ENCODE measurements at regions not wholly inside any gene's neighbourhood (a gene's known extent, or its start where the extent isn't known, plus 50 kb on each side); places are given as distances from the start of the nearest gene placed in this dataset.

DNA sequence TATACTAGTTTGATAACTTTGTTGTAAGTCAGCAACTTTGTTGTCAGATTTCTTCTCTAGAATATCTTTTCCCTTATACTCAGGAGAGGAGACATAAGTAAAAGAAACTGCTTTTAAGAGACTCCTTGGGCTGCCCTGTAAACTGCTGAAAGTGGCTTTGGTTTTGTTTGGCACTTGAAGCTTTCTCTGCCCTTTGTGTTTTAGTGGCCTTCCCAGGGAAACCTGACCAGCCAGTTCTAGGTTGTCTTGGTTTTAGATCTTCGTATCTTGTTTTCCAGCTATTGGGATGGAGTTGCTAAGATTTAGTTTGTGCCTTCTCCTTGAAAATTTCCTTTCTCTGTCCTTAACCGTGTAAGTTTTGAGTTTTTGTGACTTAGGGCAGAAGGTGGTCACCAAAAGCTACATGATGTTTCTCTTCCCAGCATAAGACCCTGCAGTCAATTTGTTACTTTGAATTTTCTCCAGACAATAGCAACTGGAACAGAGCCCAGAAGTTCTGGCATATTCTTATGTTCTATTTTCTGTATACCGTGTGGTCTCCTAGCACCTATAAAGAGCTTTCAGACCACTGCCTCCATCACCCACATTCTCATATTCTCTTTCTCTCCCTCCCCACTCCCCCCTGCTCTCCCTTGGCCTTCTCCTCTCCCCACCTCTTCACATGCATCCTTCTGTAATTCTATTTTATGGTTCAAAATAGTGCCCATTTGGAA lies 81.1 kb downstream of the BOLA3 start:
- DNase-seq: no peak

DNA sequence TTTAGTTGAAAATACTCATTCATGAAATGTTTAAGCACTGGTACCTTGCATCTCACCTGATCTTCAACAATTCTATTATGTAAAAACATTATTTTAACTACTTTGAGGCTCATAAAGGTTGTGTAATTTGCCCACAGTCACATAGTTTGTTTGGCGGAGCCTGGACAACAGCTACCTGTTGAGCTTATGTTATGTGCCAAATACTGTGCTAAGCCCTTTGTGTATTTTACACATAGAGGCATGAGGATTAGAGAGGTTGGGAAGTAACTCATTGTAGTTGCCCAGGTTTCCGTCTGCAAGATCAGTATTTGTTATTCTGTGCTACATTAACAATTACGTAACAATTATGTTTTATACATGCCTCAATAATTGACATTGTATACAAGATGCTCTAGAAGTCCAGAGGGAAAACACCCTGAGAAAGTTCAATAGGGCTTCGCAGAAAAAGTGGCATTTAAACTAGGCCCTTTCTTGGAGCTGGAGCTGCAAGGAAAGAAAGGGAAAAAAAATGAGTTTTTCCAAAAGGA lies 80.4 kb downstream of the BOLA3 start:
- no peak for DNase-seq

DNA sequence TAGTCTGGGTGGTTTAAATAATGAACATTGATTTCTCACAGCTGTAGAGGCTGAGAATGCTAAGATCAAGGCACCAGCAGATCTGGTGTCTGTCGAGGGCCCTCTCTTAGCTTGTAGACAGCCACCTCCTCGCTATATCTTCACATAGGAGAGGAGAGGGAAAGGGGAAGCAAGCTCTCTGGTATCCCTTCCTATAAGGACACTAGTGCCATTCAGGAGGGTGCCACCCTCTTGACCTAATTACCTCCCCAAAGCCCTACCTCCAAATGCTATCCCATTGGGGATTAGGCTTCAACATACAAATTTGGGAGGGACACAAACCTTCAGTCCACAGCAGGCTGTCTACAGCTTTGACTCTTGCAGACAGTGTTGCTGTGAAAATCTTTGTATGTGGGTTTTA lies 76.7 kb downstream of the BOLA3 start:
- DNase-seq: no peak

DNA sequence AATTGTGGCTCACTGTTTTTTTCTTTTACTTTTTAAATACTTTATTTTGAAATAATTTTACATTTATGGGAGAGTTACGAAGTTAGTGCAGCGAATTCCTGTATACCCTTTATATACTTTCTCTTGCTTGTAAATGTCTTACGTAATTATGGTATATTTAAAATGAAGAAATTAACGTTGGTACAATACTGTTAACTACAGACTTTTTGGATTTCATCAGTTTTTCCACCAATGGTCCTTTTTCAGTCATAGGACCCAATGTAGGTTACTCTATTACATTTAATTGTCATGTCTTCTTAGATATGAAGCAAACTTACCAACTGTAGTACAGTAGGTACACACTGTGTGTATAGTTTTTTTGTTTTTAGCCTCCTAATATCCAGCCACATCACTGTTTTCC lies 76.3 kb downstream of the BOLA3 start:
- no peak for DNase-seq

DNA sequence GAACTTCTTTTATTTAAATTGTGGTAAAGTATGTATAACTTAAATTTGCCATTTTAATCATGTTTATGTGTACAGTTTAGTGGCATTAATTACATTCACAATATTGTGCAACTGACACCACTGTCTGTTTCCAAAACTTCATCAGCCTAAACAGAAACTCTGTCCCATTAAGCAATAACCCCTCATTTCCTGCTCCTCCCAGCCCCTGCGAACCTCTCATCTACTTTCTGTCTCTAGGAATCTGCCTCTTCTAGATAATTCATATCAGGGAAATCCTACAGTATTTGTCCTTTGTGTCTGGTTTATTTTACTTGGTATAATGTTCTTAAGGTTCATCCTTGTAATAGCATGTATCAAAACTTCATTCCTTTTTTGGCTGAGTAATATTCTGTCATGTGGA lies 75.1 kb downstream of the BOLA3 start:
- no peak for DNase-seq

DNA sequence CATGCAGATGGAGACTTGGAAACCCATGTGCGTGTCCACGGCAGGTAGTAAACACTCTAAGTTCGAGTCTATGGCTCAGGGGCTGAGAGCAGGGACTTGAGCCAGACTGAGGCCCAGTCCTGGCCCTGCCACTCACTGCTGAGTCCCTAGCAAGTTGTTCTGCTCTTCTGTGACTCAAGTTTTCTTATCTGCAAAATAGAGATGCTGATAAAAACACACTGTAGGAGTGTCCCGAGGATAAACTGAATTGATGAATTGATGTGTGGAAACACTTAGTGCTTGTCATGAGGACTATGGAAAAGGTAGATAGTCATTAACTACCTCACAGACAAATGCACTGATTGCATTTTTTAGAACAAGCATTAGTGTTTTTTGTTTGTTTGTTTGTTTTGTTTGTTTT lies 73.2 kb downstream of the BOLA3 start:
- no peak for DNase-seq

DNA sequence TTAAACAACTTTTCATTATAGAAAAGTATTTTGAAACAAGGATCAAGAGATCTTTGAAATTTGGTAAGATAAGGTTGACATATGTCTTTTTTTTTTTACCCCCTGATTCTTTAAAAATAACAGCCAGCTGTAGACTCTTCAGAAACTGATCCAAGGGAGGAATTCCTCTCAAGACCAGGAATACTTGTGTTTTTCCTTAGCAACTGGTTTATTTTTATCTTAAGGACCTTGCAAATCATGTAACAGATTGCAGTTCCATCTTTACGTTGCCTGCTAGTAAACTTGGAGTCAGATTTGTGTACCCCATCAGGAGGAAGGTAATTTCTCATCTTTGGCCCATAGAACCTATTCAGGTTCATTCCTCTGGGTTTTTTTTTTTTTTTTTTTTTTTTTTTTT lies 71.6 kb downstream of the BOLA3 start:
- DNase-seq: no peak

DNA sequence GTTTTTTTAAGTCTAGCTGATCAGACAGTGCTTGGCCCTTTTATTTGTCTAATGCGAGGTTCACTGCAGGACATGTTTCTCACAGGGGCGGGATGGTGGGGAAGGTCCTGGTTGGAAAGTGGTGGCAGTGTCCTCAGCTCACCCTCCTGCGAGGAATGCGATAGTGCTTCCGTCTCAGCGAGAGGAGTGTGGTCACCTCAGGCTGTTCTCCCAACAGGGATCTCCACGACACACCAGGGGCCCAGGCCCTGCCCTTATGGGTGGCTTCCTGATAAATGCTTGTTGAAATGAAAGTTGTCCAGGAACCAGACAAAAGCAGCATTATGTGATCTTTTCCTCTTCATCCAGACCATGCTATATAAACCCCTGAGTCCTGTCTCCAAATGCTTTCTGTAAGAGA lies 70.1 kb downstream of the BOLA3 start:
- no peak for DNase-seq

DNA sequence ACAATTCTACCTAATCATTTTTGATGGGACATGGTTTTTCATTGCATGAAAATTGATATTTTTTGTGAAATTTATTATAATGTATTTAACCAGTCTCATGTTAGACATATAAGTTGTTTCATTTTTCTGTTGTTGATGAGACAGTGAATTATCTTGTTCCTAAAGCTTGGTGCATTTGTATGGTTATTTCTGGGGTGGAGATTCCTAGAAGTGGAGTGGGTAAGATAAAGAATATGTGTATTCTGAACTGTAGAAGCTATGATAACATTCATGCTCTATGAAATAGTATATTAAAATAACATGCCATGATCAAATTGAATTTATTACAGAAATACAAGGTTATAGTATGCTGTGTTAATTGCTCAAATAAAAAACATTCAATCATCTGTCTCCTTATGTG lies 69.2 kb downstream of the BOLA3 start:
- DNase-seq: no peak

DNA sequence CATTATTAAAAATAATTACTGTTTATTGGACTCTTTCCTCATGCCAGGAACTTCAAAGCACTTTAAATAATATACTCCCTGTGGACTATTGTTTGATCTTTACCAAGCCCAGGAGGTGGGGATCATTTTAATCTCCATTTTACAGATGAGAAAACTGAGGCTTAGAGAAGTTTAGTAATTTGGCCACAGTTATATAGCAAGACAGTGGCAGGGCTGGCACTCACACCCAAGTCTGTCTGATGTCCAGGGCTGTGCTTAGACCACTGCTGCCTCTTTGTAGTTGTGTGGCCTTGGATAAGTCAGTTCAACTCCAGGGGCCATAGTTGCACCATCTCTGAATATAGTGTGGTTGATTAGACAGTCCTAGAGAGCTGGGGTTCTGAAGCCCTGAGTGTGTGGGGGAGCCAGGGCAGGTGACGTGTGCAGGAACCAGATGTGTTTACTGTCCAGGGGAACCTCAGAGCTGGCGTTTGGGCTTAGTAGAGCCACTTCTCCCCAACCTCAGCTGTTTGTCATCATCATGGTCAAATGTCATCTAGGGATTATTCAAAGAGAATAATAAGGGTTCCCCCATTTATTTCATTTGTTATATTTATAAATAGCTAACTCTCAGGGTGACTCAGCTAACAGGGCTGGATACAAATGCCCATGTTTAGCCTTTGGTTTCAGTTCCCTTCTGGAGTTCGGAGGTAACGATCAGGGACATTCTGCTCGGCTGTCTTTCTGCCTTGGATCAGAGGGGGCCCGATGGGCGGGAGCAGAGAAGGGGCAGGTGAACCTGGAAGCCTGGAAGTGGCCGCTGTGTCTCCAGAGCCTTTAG lies 68.0 kb downstream of the BOLA3 start:
- no peak for DNase-seq

DNA sequence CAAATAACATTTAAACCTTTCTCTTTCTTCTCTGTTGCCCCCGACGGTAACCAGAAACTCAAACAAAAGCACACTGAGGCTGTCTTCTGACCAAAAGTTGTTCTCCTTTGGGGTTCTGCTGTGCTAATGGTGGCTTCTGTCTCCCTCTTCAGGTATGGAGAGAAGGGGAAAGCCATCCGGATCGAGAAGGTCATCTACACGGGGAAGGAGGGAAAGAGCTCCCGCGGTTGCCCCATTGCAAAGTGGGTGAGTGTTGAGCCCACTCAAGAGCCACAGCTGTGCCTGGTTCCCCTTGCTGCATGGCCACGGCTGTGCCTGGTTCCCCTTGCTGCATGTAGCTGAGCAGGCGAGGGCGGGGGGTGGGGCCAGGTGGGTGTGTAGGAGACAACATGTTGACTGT lies 67.4 kb downstream of the BOLA3 start:
- DNase-seq: no peak

DNA sequence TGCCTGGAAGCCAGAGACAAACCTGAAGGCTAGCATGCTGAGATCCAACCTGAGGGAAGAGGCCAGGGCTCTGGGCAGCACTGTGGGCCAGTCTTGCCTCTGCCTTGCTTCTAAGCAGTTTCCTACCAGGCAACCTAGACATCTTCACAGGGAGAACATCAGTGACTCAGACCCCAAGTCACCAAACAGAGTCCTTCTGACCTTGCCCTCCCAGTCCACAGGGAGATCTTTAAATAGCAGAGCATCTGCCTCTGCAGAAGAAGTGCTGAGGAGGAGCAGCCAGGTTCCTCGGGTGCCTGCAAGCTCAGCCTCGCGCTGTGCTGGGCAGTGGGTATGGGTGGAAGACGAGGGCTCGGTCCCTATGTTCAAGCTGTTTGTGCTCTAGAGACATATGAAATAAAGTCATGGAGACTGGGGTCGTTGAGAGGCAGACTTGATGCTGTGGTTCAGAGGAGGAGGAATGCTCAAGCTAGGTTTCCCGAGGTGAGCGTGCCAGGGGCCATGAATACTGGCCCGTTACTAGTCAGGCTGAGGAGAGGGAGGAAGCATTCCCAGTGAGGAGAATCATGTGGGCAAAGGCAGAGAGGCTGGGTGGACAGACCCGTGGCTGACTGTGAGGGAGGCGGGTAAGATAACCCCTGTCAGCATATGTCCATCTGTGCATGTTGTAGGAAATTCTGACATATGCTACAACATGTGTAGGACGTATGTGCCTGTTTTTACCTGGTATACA lies 66.5 kb downstream of the BOLA3 start:
- DNase-seq: no peak

DNA sequence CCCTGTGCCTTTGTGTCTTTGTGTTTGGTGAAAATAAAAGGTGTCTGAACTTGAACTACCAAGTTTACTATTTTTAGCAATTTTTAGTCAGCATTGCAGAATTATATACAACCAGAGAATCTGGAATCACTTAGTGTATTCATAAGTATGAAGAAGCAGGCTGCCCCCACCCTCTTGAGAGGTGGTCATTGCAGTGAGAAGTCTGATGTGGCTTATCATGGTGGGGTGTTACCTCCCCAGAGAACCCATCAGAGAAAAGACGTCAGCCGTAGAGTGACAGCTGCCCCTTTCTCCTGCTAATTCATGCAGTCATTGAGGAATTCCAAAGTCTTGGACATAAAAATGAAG lies 66.0 kb downstream of the BOLA3 start:
- no peak for DNase-seq

DNA sequence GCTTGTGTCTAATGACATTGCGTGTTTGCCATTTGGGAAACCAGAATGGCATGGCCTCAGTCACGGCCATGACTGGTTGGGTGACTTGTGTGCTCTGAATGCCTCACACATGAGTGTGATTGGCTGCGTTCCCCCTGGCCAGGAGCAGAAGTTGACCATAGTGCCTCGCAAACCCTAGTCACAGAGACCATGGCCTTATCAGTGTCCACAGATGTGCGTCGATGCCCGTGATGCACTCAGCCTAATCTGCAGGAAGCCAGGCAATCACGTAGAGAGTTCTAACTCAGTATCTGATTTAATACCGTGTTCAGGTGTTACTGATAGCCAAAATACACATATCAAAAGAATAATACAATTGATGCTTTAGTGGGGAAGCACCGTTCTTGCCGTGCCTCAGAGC lies 64.0 kb downstream of the BOLA3 start:
- DNase-seq: no peak
